ENCODE measurements at regions not wholly inside any gene's neighbourhood (a gene's known extent, or its start where the extent isn't known, plus 50 kb on each side); places are given as distances from the start of the nearest gene placed in this dataset.

DNA sequence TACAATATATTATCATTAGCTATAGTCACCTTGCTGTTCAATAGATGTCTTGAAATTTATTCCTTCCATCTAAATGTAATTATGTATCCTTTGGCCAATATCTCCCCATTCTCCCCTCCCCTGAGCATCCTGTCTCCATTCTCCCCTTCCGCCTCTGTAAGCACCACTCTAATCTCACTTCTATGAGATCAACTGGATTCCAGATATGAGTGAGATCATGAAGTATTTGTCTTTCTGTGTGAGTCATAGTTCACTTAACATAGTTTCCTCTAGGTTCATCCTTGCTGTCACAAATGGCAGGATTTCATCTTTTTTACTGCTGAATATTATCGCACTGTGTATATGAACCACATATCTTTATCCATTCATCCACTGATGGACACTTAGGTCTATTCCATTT is 148.8 kb upstream of the NDN start:
- BruUV-seq (replicated peaks) = no TSS peak
- H3K4me1 ChIP-seq (ENCODE audit: control insufficient read depth, insufficient read depth, low read length) = no peaks in the 10 kb centered on the region
- H3K9me3 ChIP-seq (ENCODE audit: control insufficient read depth, insufficient read depth, low read depth, low read length) = no peaks in the 10 kb centered on the region
- TF ChIP-seq POLR2AphosphoS5 (IDR thresholded peaks at IDR 0.05; ENCODE audit: low read depth, low read length) = no peak
- TF ChIP-seq, protein P1, sequence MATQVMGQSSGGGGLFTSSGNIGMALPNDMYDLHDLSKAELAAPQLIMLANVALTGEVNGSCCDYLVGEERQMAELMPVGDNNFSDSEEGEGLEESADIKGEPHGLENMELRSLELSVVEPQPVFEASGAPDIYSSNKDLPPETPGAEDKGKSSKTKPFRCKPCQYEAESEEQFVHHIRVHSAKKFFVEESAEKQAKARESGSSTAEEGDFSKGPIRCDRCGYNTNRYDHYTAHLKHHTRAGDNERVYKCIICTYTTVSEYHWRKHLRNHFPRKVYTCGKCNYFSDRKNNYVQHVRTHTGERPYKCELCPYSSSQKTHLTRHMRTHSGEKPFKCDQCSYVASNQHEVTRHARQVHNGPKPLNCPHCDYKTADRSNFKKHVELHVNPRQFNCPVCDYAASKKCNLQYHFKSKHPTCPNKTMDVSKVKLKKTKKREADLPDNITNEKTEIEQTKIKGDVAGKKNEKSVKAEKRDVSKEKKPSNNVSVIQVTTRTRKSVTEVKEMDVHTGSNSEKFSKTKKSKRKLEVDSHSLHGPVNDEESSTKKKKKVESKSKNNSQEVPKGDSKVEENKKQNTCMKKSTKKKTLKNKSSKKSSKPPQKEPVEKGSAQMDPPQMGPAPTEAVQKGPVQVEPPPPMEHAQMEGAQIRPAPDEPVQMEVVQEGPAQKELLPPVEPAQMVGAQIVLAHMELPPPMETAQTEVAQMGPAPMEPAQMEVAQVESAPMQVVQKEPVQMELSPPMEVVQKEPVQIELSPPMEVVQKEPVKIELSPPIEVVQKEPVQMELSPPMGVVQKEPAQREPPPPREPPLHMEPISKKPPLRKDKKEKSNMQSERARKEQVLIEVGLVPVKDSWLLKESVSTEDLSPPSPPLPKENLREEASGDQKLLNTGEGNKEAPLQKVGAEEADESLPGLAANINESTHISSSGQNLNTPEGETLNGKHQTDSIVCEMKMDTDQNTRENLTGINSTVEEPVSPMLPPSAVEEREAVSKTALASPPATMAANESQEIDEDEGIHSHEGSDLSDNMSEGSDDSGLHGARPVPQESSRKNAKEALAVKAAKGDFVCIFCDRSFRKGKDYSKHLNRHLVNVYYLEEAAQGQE (IDR thresholded peaks at IDR 0.05; ENCODE audit: insufficient read depth in 1 of 2, low read depth in 2 of 2, low read length in 1 of 2) = no peak
- TF ChIP-seq, protein P2, sequence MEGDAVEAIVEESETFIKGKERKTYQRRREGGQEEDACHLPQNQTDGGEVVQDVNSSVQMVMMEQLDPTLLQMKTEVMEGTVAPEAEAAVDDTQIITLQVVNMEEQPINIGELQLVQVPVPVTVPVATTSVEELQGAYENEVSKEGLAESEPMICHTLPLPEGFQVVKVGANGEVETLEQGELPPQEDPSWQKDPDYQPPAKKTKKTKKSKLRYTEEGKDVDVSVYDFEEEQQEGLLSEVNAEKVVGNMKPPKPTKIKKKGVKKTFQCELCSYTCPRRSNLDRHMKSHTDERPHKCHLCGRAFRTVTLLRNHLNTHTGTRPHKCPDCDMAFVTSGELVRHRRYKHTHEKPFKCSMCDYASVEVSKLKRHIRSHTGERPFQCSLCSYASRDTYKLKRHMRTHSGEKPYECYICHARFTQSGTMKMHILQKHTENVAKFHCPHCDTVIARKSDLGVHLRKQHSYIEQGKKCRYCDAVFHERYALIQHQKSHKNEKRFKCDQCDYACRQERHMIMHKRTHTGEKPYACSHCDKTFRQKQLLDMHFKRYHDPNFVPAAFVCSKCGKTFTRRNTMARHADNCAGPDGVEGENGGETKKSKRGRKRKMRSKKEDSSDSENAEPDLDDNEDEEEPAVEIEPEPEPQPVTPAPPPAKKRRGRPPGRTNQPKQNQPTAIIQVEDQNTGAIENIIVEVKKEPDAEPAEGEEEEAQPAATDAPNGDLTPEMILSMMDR (IDR thresholded peaks at IDR 0.05) = no peak
- TF ChIP-seq SIN3A (IDR thresholded peaks at IDR 0.05; ENCODE audit: borderline replicate concordance, insufficient read depth, low read depth, low read length) = no peak
- no peak for TF ChIP-seq TCF7L2 (IDR thresholded peaks at IDR 0.05; ENCODE audit: low read depth, low read length)
- H3K27me3 ChIP-seq (ENCODE audit: control insufficient read depth, insufficient read depth, low read length) = no peaks in the 10 kb centered on the region
- no peak for ATAC-seq
- ChIA-PET POLR2A (no interaction called here), CTCF (no interaction called here)
- intact Hi-C loops (cut with micrococcal nuclease; ENCODE audit: unreplicated experiment) = no loop called here
- no peak for DNase-seq (ENCODE audit: low read depth, low spot score)
- H3K36me3 ChIP-seq (ENCODE audit: control insufficient read depth, insufficient read depth, low read length) = no peaks in the 10 kb centered on the region
- in situ Hi-C loops (cut with HindIII; ENCODE audit: low pct_unique_long_range_greater_than_20kb, low sequenced_read_pairs) = no loop called here
- no peak overlapping the region for H3K4me3 ChIP-seq (ENCODE audit: low read depth in 2 of 2, low read length in 2 of 2)
- no peak overlapping the region for H3K27ac ChIP-seq (ENCODE audit: low read length)

DNA sequence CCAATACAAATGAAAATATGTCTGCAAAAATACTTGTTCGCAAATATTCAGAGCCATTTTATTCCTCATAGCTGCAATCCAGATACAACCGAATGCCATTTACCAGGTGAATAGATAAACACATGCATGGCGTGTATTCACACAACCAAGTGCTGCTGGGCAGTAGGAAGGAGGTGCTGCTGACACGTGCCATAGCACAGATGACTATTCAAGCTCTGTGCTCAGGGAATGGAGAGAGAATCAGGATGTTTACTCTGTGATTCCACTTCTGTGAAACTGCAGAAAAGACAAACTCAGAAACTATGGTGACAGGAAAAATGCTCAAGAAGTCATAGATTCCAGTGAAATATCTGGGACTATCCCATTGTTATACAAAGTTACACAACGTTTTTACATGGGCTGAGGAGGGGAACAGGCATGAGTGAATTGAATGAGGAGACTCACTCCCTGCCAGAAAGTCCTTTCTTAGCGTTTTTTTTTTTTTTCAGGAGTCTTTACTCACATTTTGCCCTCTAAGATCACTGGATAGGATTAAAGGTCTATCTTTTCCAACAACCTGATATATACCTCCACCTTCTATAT is 152.9 kb upstream of the NDN start:
- Histone ChIP-seq H3K9me3 (ENCODE audit: control insufficient read depth, insufficient read depth, low read depth, low read length) (no peaks in the 10 kb centered on the region), H3K27ac (ENCODE audit: low read length) (no peak overlapping the region), H3K36me3 (ENCODE audit: control insufficient read depth, insufficient read depth, low read length) (no peaks in the 10 kb centered on the region), H3K4me1 (ENCODE audit: control insufficient read depth, insufficient read depth, low read length) (no peaks in the 10 kb centered on the region), H3K27me3 (ENCODE audit: control insufficient read depth, insufficient read depth, low read length) (no peaks in the 10 kb centered on the region), H3K4me3 (ENCODE audit: low read depth in 2 of 2, low read length in 2 of 2) (no peak overlapping the region)
- ChIA-PET POLR2A (no interaction called here), CTCF (no interaction called here)
- no peak for ATAC-seq
- no peak for TF ChIP-seq TCF7L2 (IDR thresholded peaks at IDR 0.05; ENCODE audit: low read depth, low read length)
- TF ChIP-seq POLR2AphosphoS5 (IDR thresholded peaks at IDR 0.05; ENCODE audit: low read depth, low read length) = no peak
- TF ChIP-seq, protein P2 (IDR thresholded peaks at IDR 0.05) = no peak
- TF ChIP-seq, protein P1 (IDR thresholded peaks at IDR 0.05; ENCODE audit: insufficient read depth in 1 of 2, low read depth in 2 of 2, low read length in 1 of 2) = no peak
- no peak for TF ChIP-seq SIN3A (IDR thresholded peaks at IDR 0.05; ENCODE audit: borderline replicate concordance, insufficient read depth, low read depth, low read length)
- in situ Hi-C loops (cut with HindIII; ENCODE audit: low pct_unique_long_range_greater_than_20kb, low sequenced_read_pairs) (no loop called here), intact Hi-C loops (cut with micrococcal nuclease; ENCODE audit: unreplicated experiment) (no loop called here)
- DNase-seq (ENCODE audit: low read depth, low spot score) = no peak
- BruUV-seq (replicated peaks) = no TSS peak
